ENCODE measurements at regions not wholly inside any gene's neighbourhood (a gene's known extent, or its start where the extent isn't known, plus 50 kb on each side); places are given as distances from the start of the nearest gene placed in this dataset.

- no peak for TF ChIP-seq EZH2 (IDR thresholded peaks at IDR 0.05)
- TF ChIP-seq CTCF (IDR thresholded peaks at IDR 0.05): no peak
These were observed 884.2 kb downstream of the FLRT2 start for GRCh38 chr14:86414146-86414545.

All from neural progenitor cell (in vitro differentiated cells).